HG02870 (cell line): ENCODE measurements at regions not wholly inside any gene's neighbourhood (a gene's known extent, or its start where the extent isn't known, plus 50 kb on each side); places are given as distances from the start of the nearest gene placed in this dataset.

Experiments used
- ATAC-seq: cut with Tn5 transposase; IDR thresholded peaks from one replicate; pipeline ENCODE4 v1.9.1; 2021; ENCODE audit warnings: mild to moderate bottlenecking, moderate library complexity; ENCODE audit not compliant: unreplicated experiment

DNA sequence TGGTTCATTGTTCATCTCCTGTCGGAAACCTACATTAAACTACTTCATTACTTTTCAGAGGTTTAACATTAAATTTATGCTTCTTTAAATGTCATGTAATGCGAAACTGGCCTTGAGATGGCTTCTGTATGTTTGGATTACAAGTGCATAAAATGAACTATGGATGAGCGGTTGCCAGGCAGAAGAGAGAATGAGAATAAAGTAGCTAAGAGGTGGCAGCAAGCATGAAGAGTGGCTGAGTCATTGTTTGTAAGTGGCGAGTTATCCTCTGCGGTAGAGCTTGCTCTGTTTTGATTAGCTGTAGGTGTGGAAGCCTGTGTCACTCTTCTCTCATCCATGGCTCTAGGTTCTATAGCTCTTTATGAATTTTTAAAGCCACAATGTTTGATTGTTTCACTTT, 1139.6 kb upstream of the PCDH9 start:
- no peak for ATAC-seq

DNA sequence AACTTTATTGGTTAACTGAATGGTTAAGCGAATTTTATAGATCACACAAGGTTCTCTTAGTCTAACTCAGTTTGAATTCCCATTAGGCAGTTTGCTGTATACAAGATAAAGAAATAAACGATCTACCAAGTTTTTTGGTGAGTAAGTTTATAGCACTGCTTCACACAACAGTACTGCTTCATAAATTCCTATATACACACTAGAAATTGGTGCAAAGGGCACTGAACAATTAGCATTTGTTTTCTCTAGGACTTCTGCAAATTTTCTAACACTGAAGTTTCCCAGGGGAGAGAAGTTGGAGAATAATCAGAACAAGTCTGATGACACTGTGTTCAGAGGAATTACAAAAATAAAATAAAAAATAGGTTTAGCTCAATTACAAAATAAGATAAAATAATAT, 1138.8 kb upstream of the PCDH9 start:
- ATAC-seq: no peak

DNA sequence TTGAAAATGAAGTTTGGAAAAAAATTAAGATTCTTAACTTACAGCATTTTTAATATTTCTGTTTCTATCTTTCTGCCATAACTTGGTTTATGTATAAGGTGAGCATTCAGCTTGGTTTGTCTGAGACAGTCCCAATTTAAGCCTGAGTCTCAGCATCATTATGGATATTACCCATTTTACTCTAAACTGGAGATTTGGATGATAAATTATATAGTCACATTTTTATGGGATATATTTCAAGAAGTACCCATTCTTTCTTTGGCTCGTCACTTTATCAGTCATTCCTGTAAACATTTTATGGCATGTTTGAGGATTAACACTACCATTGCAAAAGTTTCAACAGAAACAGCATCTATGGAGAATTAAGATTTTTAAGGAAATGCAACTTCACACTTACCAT, 1129.0 kb upstream of the PCDH9 start:
- ATAC-seq: no peak

DNA sequence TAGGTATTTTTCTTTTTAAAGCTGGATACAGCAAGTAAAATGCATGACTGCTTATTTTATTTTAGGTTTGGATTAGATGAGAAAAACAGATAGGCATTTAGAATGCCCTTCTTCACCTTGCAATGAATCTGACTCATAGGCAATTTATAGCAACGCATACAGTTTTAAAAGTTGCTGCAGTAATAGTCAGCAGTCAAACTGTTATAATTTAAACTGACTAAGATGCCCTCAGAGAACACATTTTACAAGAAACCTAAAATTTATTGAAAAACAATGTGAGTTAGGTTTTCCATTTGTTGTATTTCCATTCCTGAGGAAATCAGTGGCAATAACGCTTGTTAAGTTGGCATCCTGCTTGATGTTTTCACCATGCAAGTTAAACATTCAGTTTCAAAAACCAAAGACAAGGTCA, 1128.2 kb upstream of the PCDH9 start:
- no peak for ATAC-seq

DNA sequence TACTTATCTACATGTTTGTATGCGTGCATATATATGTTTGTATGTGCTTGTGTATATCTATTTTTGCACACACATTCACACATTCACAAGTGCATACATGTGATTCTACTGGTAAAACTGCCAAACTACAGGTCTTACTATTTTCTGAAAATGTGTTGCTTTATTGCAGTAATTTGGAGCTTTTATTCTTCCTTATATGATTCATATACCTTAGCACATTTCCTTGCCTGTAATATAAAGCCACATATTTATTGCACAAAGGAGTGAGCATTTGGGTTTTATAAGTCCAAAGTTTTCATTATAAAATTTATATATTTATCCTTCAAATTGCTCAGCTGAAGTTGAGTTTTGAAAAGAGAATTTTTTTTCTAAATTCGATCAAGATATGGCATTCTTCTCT, 1120.4 kb upstream of the PCDH9 start:
- no peak for ATAC-seq

DNA sequence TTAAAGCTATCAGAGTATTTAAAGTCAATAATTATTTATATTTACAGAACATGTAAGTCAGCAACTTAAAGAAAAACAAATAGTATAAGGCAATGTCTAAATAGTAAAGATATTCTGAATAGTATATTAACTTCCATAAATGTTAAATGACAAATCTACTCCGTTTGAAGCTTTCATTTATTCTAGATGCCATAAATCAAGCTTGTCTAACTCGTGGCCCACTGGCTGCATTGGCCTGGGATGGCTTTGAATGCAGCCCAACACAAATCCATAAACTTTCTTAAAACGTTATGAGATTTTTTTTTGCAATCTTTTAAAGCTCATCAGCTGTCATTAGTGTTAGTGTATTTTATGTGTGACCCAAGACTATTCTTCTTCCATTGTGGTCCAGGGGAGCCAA, 1117.1 kb upstream of the PCDH9 start:
- no peak for ATAC-seq

DNA sequence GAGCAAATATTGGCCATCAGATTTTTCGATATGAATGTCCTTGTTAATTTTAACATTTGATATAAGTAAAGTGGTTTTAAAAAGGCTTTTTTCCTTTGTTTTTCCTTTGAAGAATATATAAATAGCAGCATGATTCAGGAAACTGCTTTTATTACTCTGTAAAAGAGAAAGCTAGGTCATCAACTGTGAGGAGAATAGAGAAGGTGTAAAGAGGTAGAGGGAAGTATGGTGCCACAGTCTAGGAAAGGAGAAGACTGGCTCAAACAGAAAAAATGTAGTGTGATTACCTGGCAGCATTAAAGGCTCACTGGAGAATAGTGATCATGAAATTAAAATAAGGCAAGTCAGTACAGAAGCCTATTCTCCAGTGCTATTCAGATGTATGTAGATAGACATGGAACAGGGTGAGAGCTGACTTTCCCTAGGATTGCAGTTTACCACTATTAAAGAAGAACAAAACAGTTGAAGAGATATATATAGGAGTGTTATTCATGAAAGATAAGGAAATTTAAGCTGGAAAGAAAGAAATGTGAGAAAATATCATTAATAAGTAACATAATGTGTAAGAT, 1115.9 kb upstream of the PCDH9 start:
- ATAC-seq: no peak

DNA sequence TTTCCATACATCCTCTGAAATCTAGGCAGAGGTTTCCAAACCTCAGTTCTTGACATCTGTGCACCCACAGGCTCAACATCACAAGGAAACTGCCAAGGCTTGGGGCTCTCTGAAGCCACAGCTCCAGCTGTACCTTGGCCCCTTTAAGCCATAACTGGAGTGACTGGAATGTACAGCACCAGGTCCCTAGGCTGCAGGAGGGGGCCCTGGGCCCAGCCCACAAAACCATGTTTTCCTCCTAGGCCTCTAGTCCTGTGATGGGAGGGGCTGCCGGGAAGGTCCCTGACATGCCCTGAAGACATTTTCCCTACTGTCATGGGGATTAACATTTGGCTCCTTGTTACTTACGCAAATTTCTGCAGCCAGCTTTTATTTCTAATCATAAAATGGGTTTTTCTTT, 1093.0 kb upstream of the PCDH9 start:
- ATAC-seq: no peak

DNA sequence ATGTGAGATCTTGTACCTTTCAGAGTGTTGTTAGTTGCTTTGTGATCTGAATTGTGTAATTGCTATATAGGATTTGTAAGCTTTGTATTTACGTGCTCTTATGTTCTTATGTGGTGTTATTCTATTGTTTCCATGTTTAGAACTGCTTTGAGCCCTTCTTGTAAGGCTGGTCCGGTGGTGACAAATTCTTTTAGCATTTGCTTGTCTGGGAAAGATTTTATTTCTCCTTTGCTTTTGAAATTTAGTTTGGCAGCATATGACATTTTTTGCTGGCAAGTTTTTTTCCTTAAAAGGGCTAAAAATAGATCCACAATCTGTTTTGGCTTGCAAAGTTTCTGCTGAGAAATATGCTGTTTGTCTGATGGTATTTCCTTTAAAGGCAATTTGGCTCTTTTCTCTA, 1089.2 kb upstream of the PCDH9 start:
- ATAC-seq: no peak

DNA sequence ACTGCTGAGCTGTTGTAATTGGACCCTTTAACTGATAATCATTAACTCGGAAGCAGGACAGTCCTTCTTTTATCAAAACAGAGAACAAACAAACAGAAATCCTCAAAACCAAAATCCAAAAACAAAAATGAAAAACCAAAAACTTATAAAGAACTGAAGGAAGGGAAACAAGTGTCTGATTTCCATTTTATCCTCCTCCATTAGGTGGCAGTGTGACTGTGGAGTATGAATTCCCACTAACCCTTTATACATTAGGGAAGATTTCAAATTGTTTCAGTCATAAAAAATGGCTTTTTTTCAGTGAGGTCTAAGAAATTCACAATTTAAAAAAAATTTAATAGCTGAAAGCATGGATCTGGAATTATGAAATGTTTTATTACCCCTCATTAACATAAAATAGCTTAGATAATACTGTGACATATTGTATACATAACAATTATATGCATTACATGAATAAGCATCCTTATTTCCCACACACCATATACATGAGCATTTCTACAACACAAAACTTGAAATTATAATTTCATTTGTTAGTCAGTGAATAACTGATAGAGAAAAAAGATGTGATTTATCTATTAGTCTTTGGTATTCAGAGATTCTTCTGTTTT, 1074.3 kb upstream of the PCDH9 start:
- ATAC-seq: no peak

DNA sequence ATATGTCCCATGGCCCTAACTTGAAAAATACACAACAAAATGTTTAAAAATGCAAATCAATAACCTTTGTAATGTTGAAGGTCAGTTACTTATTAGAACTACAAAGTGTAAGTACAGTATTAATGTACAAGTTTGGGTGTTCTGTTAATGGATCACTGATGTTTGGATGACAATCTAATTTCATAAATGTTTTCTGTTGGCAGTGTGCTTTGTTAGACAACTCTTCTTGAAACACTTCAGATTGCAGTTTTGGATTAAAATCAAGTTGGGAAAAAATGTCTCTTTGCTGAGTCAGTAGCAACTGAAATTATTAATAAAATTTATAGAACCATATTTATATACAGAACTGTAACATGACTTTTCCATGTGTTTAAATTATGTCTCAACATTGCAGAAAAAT, 1063.5 kb upstream of the PCDH9 start:
- no peak for ATAC-seq

DNA sequence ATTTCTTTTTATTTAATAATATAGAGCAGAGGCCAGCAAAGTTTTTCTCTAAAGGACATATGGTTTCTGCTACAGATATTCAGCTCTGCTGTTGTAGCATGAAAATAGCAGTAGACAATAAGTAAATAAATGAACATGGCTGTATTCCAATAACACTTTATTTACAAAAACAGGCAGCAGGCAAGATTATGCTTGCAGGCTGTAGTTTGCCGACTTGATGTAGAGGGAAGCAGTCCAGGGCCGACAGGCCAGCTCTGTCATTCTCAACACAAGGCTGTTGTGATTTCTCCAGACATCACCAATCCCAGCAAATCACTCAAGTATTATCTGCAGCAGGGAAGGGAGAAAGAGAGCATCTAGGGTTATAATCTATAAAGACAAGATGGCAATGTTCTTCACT, 1062.5 kb upstream of the PCDH9 start:
- ATAC-seq: no peak

DNA sequence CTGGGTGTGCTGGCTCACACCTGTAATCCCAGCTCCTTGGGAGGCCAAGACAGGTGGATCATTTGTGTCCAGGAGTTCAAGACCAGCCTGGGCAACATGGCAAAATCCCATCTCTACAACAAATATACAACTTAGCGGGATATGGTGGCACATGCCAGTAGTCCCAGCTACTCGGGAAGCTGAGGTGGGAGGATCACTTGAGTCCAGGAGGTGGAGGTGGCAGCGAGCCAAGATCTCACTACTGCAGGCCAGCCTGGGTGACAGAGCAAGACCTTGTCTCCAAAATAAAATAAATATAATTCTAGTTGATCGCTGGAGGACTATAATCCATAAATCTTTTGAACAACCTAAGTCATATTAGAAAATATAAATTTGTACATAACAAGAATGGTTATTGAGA, 1061.5 kb upstream of the PCDH9 start:
- ATAC-seq: no peak

DNA sequence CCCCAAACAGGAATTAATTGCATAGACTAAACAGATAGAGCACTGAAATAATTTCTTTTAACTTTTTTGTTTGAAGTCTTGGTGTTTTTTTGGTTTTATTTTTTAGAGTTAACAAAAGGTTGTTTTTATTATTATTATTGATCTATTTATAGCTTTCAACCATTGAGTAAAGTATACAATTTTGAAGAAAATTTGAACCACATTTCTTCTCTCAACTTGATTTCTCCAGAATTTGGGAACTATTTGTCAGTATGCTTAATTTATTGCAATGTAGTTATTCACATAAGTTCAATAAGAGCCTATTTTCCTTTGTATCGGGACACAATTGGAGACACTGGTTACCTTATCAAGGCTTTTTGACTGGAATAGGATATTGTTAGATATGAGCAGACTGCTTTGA, 1045.6 kb upstream of the PCDH9 start:
- no peak for ATAC-seq

DNA sequence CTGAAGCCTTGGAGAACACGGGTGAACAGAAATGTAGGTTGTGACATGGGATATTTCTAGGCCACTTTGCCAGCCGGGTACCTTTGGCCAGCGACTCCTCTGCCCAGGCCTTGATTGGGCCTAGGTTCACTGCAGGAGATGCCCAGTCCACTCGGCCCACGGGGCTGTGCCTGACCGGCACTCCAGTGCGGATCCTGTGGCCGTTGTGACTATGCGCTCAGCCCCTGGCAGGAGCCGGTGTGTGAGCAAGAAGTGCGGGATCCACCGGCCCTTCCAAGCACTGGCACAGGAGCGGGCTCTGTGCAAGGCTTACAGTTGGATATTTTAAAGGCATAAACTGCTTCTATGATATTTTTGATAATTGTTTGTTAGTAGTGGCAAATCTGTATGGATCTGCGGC, 1042.5 kb upstream of the PCDH9 start:
- ATAC-seq: no peak

DNA sequence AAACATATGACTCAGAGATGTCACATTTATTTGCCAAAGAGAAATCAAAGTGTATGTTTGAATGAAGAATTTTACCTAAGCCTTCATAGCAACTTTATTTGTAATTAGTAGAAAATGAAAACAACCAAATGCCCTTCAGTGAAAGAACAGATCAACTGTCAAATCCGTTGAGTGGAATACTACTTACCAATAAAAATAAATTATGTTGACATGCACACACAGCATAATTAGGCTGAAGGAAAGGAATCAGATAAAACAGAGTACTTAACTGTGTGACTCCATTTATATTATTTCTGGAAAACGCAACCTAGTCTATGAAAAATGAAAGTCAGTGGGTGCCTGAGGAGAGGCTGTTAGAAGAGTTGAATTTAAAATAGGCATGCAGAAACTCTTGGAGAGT, 1034.6 kb upstream of the PCDH9 start:
- ATAC-seq: no peak

DNA sequence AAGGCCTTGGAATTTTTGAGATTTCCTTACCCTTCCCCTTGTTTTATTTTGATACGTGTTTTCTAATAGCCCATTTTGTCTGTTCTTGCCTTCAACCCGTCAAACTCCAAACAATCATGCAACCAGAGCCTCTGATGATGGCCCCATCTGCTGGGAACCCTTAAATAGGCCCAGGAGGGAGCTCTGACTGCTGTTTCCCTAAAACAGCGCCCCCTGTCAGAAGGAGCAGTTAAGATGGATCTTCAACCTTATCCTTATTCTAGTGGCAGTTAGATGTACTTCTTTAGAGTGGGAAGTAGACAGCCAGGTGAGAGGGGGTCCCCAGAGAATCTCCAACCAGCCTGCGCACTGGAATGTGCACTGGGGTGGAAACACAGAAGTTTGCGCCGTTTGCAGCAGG, 1031.0 kb upstream of the PCDH9 start:
- no peak for ATAC-seq

DNA sequence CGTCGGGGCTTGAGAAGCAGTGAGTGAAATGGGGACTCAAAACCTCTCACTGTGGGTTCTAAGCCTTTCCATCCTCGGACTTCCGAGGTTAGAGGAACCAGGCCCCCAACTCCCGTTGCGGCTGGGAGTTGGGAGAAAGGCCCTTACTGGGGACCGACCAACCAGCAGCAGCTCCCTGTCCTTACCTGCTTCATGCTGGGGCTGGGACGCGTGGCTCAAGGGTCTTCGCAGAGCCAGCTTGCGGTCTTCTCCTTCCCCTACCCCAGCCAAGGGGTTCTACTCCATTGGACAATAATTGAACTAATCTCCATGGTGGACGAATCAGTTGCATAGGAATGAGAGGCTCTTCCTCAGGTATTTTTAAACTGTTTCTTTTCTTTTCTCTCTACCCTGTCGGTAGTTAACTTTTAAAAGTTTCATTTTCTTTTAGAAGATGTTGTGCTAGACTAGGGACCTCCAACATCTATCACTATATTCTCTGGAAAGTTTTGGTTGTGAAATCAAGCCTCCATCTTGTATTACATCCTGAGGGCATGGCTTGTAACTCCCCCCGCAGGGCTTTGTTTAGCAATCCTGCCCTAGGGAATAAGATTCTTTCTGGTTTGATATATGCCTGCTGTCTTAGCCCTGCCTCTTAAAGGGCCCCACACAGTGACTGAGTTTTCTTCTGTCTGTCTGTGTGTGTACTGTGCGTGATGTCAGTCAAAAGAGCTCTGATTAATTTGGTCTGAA, 1027.1 kb upstream of the PCDH9 start:
- no peak for ATAC-seq

DNA sequence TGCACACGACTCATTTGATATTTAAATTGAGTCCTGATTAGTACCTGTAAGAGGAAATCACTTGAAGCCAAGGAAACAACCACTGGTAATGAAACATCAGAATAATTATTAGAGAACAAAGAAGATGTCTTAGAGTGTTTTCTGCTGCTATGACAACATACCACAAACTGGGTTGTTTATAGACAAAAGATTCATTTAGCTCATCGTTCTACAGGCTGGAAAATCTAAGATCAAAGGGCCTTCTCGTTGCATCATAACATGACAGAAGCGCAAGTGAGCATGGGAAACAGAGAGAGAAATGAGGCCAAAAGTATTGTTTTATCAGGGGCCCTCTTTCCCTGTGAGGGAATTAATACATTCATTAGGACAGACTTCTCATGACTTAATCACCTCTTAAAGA, 1024.0 kb upstream of the PCDH9 start:
- no peak for ATAC-seq

DNA sequence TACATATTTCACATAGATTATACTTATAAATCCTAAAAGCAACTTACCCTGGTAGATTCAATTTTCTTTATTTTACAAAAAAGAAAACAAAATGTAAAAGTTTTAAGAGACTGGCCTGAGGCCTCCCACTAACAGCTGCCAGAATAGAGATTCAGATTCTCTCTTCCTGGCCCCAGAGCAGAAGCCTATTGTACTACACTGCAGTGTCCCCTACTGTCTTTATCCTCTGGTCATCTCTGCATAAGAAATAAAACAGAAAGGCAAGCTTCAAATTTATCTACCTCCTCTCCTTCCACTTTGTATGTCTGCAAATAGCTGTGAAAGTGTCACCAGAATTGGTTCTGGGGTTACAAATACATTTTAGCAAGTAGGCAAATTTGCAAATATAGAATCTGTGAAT, 1004.1 kb upstream of the PCDH9 start:
- no peak for ATAC-seq

DNA sequence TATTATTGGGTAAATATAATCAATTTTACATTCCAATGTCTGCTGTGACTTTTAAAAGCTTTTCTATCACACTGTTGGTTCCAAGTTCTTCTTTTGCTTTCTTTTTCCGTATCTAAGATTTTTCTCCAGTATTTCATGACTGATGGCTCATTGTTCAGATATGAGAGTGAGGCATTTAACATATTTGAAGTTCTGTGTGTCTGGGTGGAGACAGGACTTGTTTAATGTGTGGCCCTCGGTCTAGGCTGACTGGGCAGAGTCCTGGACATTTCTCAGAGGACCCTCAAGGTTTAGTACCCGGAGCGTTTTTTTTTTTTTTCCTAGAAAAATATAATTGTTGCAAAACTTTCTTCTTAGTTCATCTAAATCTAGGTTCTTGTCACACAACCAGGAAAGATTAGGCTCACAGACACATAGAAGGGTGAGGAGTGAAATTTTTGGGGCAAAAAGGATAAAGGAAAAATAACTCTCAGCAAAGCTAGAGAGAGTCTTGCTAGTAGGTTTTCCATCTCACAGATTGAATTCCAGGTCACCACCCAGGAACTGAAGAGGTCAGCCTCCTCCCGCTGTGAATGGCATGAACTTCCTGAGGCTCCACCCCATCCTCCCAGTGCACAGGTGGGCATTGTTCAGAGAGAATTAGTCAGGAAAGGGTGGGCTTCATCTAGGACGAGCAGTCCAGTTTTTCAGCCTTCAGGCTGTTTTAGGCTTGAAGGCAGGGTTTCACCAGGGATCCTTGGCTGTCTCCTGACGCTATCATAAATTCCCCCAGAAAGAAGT, 1002.4 kb upstream of the PCDH9 start:
- no peak for ATAC-seq
